Tibial nerve (tissue), 4 donors: ENCODE measurements at regions not wholly inside any gene's neighbourhood (a gene's known extent, or its start where the extent isn't known, plus 50 kb on each side); places are given as distances from the start of the nearest gene placed in this dataset.

Experiments used
- DNase-seq, 2 donors: peaks; one replicate each; pipeline ENCODE4 v3.0.0-alpha.2; 2019; ENCODE audit warnings: low spot score in 2 of 2
- H3K27ac ChIP-seq, 4 donors: fragments of 200-600 bp; sonication (generic) in 3 of 4; one replicate each; pipeline ENCODE4 v1.5.1; 2017 to 2019; ENCODE audit warnings: mild to moderate bottlenecking in 1 of 4
- H3K27me3 ChIP-seq, 2 donors: fragments of 200-600 bp; sonication (generic) in 1 of 2; one replicate each; pipeline versions ENCODE4 v1.5.1 to v1.6.0; 2017 to 2019
- H3K36me3 ChIP-seq, 3 donors: fragments of 200-600 bp; sonication (generic); one replicate each; pipeline ENCODE4 v1.5.1; 2018 to 2019
- H3K4me1 ChIP-seq, 4 donors: fragments of 200-600 bp; sonication (generic) in 3 of 4; one replicate each; pipeline ENCODE4 v1.5.1; 2017 to 2019
- H3K4me3 ChIP-seq, 4 donors: fragments of 200-600 bp; sonication (generic) in 3 of 4; one replicate each; pipeline ENCODE4 v1.5.1; 2017 to 2019; ENCODE audit warnings: mild to moderate bottlenecking in 1 of 4, moderate library complexity in 1 of 4
- H3K9me3 ChIP-seq, 4 donors: fragments of 200-600 bp; sonication (generic) in 3 of 4; one replicate each; pipeline ENCODE4 v1.5.1; 2017 to 2019
- EP300 ChIP-seq, 2 donors: sonication (generic); formaldehyde crosslinking; IDR thresholded peaks; one replicate each; pipeline ENCODE4 v1.6.1; 2017; ENCODE audit warnings: antibody characterized with exemption in 2 of 2, mild to moderate bottlenecking in 1 of 2
- POLR2A ChIP-seq, 2 donors: fragments of 450-650 bp; IDR thresholded peaks; one replicate each; pipeline ENCODE4 v1.6.1; 2017; ENCODE audit warnings: antibody characterized with exemption in 2 of 2, mild to moderate bottlenecking in 2 of 2, moderate library complexity in 2 of 2
- WGBS, 2 donors: methylation state at CpG; one replicate each; pipeline ENCODE4 v1.1.5; 2018; 5-methylcytosine and 5-hydroxymethylcytosine counted together
- TF ChIP-seq, protein P1 (sequence below), 5 experiments: fragments of 200-600 bp in 3 of 5; fragments of 450-650 bp in 2 of 5; sonication (generic) in 3 of 5; IDR thresholded peaks; one replicate each; pipeline ENCODE4 v1.5.1; 2016 to 2019; ENCODE audit warnings: antibody characterized with exemption in 5 of 5, mild to moderate bottlenecking in 3 of 5, moderate library complexity in 2 of 5

- no peak overlapping the region for H3K4me3 ChIP-seq
- no peaks in the 10 kb centered on the region for H3K9me3 ChIP-seq
- DNase-seq, result no peak
- 7 to 19% methylated on average over 1 of the region's 1 CpG for WGBS, 2 donors
- no peaks in the 10 kb centered on the region for H3K27me3 ChIP-seq
- H3K27ac ChIP-seq, result no peak overlapping the region
- no peaks in the 10 kb centered on the region for H3K36me3 ChIP-seq
- TF ChIP-seq, protein P1, sequence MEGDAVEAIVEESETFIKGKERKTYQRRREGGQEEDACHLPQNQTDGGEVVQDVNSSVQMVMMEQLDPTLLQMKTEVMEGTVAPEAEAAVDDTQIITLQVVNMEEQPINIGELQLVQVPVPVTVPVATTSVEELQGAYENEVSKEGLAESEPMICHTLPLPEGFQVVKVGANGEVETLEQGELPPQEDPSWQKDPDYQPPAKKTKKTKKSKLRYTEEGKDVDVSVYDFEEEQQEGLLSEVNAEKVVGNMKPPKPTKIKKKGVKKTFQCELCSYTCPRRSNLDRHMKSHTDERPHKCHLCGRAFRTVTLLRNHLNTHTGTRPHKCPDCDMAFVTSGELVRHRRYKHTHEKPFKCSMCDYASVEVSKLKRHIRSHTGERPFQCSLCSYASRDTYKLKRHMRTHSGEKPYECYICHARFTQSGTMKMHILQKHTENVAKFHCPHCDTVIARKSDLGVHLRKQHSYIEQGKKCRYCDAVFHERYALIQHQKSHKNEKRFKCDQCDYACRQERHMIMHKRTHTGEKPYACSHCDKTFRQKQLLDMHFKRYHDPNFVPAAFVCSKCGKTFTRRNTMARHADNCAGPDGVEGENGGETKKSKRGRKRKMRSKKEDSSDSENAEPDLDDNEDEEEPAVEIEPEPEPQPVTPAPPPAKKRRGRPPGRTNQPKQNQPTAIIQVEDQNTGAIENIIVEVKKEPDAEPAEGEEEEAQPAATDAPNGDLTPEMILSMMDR (IDR thresholded peaks at IDR 0.05), result no peak
- no peaks in the 10 kb centered on the region for H3K4me1 ChIP-seq
Measured at GRCh38 chr6:92589996-92590395, 829.4 kb downstream of the EPHA7 start.

GRCh38 chr6:92588148-92588547, 831.2 kb downstream of the EPHA7 start:
- Histone ChIP-seq H3K4me1 (no peaks in the 10 kb centered on the region), H3K9me3 (no peaks in the 10 kb centered on the region), H3K36me3 (no peaks in the 10 kb centered on the region), H3K27ac (no peak overlapping the region), H3K4me3 (no peak overlapping the region), H3K27me3 (no peaks in the 10 kb centered on the region)
- DNase-seq, result no peak
- TF ChIP-seq, protein P1 (IDR thresholded peaks at IDR 0.05), result no peak
- TF ChIP-seq POLR2A (IDR thresholded peaks at IDR 0.05), result no peak
- TF ChIP-seq EP300 (IDR thresholded peaks at IDR 0.05), result no peak
- 72 to 74% methylated on average over 3 of the region's 3 CpGs for WGBS, 2 donors

DNA sequence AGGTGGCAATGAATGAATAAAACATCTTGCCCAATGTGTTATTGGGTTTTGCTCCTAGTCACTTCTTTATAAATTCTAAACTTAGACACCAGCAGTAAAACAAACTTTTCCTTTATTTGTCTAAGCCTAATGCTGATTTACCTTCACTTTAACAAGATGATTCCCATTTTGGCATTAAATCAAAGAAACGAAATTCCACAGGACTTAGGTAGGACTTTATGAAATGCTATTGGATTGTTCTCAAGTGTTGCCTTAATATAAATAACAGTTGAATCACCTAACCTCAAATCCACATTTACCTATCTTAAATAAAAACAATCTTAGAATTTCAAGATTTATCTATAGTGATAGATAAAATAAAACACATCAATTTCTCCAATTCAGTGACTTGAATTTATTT, 831.8 kb downstream of the EPHA7 start:
- Histone ChIP-seq H3K4me1 (no peaks in the 10 kb centered on the region), H3K27me3 (no peaks in the 10 kb centered on the region), H3K27ac (no peak overlapping the region), H3K36me3 (no peaks in the 10 kb centered on the region), H3K9me3 (no peaks in the 10 kb centered on the region), H3K4me3 (no peak overlapping the region)
- no peak for DNase-seq
- TF ChIP-seq, protein P1 (IDR thresholded peaks at IDR 0.05), result no peak
- no peak for TF ChIP-seq POLR2A (IDR thresholded peaks at IDR 0.05)
- WGBS, 2 donors, result 76 to 83% methylated on average over 1 of the region's 1 CpG

GRCh38 chr6:92586236-92586977, 833.0 kb downstream of the EPHA7 start:
- no peaks in the 10 kb centered on the region for H3K36me3 ChIP-seq
- no peaks in the 10 kb centered on the region for H3K4me1 ChIP-seq
- TF ChIP-seq EP300 (IDR thresholded peaks at IDR 0.05) (no peak), POLR2A (IDR thresholded peaks at IDR 0.05) (no peak)
- TF ChIP-seq, protein P1 (IDR thresholded peaks at IDR 0.05), result no peak
- DNase-seq, result no peak
- no peaks in the 10 kb centered on the region for H3K9me3 ChIP-seq
- H3K27me3 ChIP-seq, result no peaks in the 10 kb centered on the region
- no peak overlapping the region for H3K4me3 ChIP-seq
- 39 to 41% methylated on average over 8 of the region's 8 CpGs for WGBS, 2 donors
- H3K27ac ChIP-seq, result no peak overlapping the region

DNA sequence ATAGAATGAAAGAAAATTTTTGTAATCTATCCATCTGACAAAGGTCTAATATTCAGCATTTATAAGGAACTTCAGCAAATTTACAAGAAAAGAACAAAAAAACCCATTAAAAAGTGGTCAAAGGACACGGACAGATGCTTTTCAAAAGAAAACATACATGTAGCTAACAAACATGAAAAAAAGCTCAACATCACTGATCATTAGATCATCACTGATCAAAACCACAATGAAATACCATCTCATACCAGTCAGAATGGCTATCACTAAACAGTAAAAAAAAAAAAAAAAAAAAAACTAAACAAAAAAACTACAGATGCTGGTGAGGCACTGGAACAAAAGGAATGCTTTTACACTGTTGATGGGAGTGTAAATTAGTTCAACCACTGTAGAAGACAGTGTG, 837.1 kb downstream of the EPHA7 start:
- Histone ChIP-seq H3K27me3 (no peaks in the 10 kb centered on the region), H3K36me3 (no peaks in the 10 kb centered on the region), H3K4me1 (no peaks in the 10 kb centered on the region), H3K27ac (no peak overlapping the region), H3K9me3 (peaks cover 0 to 24% (median 0%) of the 10 kb centered on the region in 4 donors), H3K4me3 (no peak overlapping the region)
- no peak for DNase-seq
- TF ChIP-seq, protein P1 (IDR thresholded peaks at IDR 0.05), result no peak
- TF ChIP-seq EP300 (IDR thresholded peaks at IDR 0.05), result no peak
- TF ChIP-seq POLR2A (IDR thresholded peaks at IDR 0.05), result no peak
- WGBS, 2 donors, result 81 to 83% methylated on average over 1 of the region's 1 CpG
